ENCODE measurements at regions not wholly inside any gene's neighbourhood (a gene's known extent, or its start where the extent isn't known, plus 50 kb on each side); places are given as distances from the start of the nearest gene placed in this dataset.
A peak's percentile ranks its signal among the peaks of the same experiment; 100 is the strongest.

GRCh38 chr2:60042023-60042422 is 511.4 kb downstream of the BCL11A start:
- DNase-seq = no peak

GRCh38 chr2:60033325-60033724 is 520.1 kb downstream of the BCL11A start:
- DNase-seq = peak; percentile 8

GRCh38 chr2:60029566-60029883 is 523.9 kb downstream of the BCL11A start:
- DNase-seq = no peak

- no peak for DNase-seq
Observed at GRCh38 chr2:60028849-60029565, 524.4 kb downstream of the BCL11A start.

GRCh38 chr2:60025496-60025895 is 528.0 kb downstream of the BCL11A start:
- DNase-seq = no peak

GRCh38 chr2:60023256-60023985 is 530.0 kb downstream of the BCL11A start:
- DNase-seq = no peak

GRCh38 chr2:60007671-60008070 is 545.8 kb downstream of the BCL11A start:
- DNase-seq = no peak

- DNase-seq = no peak
Observed at GRCh38 chr2:60003076-60003475, 550.4 kb downstream of the BCL11A start.

GRCh38 chr2:60002183-60002867 is 551.1 kb downstream of the BCL11A start:
- DNase-seq = no peak

GRCh38 chr2:60000686-60001085 is 552.8 kb downstream of the BCL11A start:
- no peak for DNase-seq

- DNase-seq = no peak
Observed at GRCh38 chr2:59998324-59998723, 555.1 kb downstream of the BCL11A start.

- no peak for DNase-seq
Observed at GRCh38 chr2:59997371-59997770, 556.1 kb downstream of the BCL11A start.

GRCh38 chr2:59996855-59997254 is 556.6 kb downstream of the BCL11A start:
- no peak for DNase-seq

- DNase-seq = no peak
Observed at GRCh38 chr2:59993726-59994125, 559.7 kb downstream of the BCL11A start.

GRCh38 chr2:59988341-59988740 is 565.1 kb downstream of the BCL11A start:
- no peak for DNase-seq

GRCh38 chr2:59986511-59986910 is 566.9 kb downstream of the BCL11A start:
- no peak for DNase-seq

GRCh38 chr2:59985923-59986322 is 567.5 kb downstream of the BCL11A start:
- no peak for DNase-seq

GRCh38 chr2:59974051-59974766 is 579.2 kb downstream of the BCL11A start:
- DNase-seq = no peak

GRCh38 chr2:59969161-59969560 is 584.3 kb downstream of the BCL11A start:
- no peak for DNase-seq

GRCh38 chr2:59968441-59968840 is 585.0 kb downstream of the BCL11A start:
- no peak for DNase-seq

GRCh38 chr2:59967691-59968090 is 585.8 kb downstream of the BCL11A start:
- DNase-seq = no peak

- DNase-seq = no peak
Observed at GRCh38 chr2:59963157-59963556, 590.3 kb downstream of the BCL11A start.

GRCh38 chr2:59961746-59962145 is 591.7 kb downstream of the BCL11A start:
- no peak for DNase-seq
